ENCODE measurements at regions not wholly inside any gene's neighbourhood (a gene's known extent, or its start where the extent isn't known, plus 50 kb on each side); places are given as distances from the start of the nearest gene placed in this dataset.

- H3K27me3 ChIP-seq, result no peaks in the 10 kb centered on the region
- ATAC-seq, result no peak
- H3K4me3 ChIP-seq, result no peak overlapping the region
- WGBS, 2 donors, result 87 to 89% methylated on average over 4 of the region's 4 CpGs
- no peak for DNase-seq
- intact Hi-C loops (cut with DNase I), result no loop called here
- no peak for TF ChIP-seq CTCF (IDR thresholded peaks at IDR 0.05)
- H3K4me1 ChIP-seq, result peaks cover 0 to 4% (median 0%) of the 10 kb centered on the region in 9 donors
- H3K36me3 ChIP-seq, result no peaks in the 10 kb centered on the region
- no peaks in the 10 kb centered on the region for H3K9me3 ChIP-seq
- H3K27ac ChIP-seq, result no peak overlapping the region
Observed at GRCh38 chr1:208551024-208551423, 306.8 kb upstream of the PLXNA2 start.

GRCh38 chr1:208551633-208552320 is 307.6 kb upstream of the PLXNA2 start:
- ATAC-seq, result no peak
- DNase-seq, result no peak

GRCh38 chr1:208552928-208553327 is 308.7 kb upstream of the PLXNA2 start:
- DNase-seq (no peak), ATAC-seq (no peak)
- no peak for TF ChIP-seq CTCF (IDR thresholded peaks at IDR 0.05)
- no peak overlapping the region for H3K4me3 ChIP-seq
- H3K9me3 ChIP-seq, result no peaks in the 10 kb centered on the region
- H3K27me3 ChIP-seq, result no peaks in the 10 kb centered on the region
- H3K36me3 ChIP-seq, result no peaks in the 10 kb centered on the region
- intact Hi-C loops (cut with DNase I), result no loop called here
- peaks cover 0 to 4% (median 0%) of the 10 kb centered on the region in 9 donors for H3K4me1 ChIP-seq
- H3K27ac ChIP-seq, result no peak overlapping the region

More at GRCh38 chr1:208551633-208552320, 307.6 kb upstream of the PLXNA2 start:
- no peak for TF ChIP-seq CTCF (IDR thresholded peaks at IDR 0.05)
- intact Hi-C loops (cut with DNase I), result no loop called here
- Histone ChIP-seq H3K4me3 (no peak overlapping the region), H3K9me3 (no peaks in the 10 kb centered on the region), H3K4me1 (peaks cover 0 to 4% (median 0%) of the 10 kb centered on the region in 9 donors), H3K27me3 (no peaks in the 10 kb centered on the region), H3K27ac (no peak overlapping the region), H3K36me3 (no peaks in the 10 kb centered on the region)
- WGBS, 2 donors, result 74% methylated on average over 5 of the region's 5 CpGs

- peaks cover 0 to 4% (median 0%) of the 10 kb centered on the region in 9 donors for H3K4me1 ChIP-seq
- no peak overlapping the region for H3K27ac ChIP-seq
- no peak for DNase-seq
- 95 to 97% methylated on average over 6 of the region's 6 CpGs for WGBS, 2 donors
- intact Hi-C loops (cut with DNase I), result no loop called here
- no peak for TF ChIP-seq CTCF (IDR thresholded peaks at IDR 0.05)
- no peak overlapping the region for H3K4me3 ChIP-seq
- ATAC-seq, result no peak
- H3K27me3 ChIP-seq, result no peaks in the 10 kb centered on the region
- no peaks in the 10 kb centered on the region for H3K36me3 ChIP-seq
- H3K9me3 ChIP-seq, result no peaks in the 10 kb centered on the region
Observed at GRCh38 chr1:208556461-208556860, 312.3 kb upstream of the PLXNA2 start.

Data from heart right ventricle (tissue), 16 donors.